GM12878 (cell line): ENCODE measurements at regions not wholly inside any gene's neighbourhood (a gene's known extent, or its start where the extent isn't known, plus 50 kb on each side); places are given as distances from the start of the nearest gene placed in this dataset.

ENCODE experiments used
- ATAC-seq: fragments of 200-7000 bp; cut with Tn5 transposase; 3 replicates; pipeline ENCODE4 v1.9.1; 2020; ENCODE audit warnings: mild to moderate bottlenecking, moderate library complexity
- BruUV-seq: library from RNA; stranded (reverse); fragments of 400-500 nt; replicated peaks from 2 replicates; lab custom pipeline; 2021; lab: Mats Ljungman, UMichigan
- CTCF ChIA-PET: fragments of 300-600 bp; sonication (Branson Sonifier 250); formaldehyde crosslinking; extraction: SDS; loops from one replicate; lab custom pipeline; 2021; ENCODE audit warnings: inconsistent platforms; lab: Yijun Ruan, JAX
- POLR2A ChIA-PET: fragments of 350-600 bp; formaldehyde crosslinking; extraction: SDS; loops from one replicate; lab custom pipeline; 2021; ENCODE audit warnings: inconsistent platforms; lab: Charles Lee
- RAD21 ChIA-PET: fragments of 300-600 bp; sonication (Branson Sonifier 250); formaldehyde crosslinking; loops from one replicate; lab custom pipeline; 2023; ENCODE audit warnings: antibody characterized with exemption; ENCODE audit not compliant: unreplicated experiment; lab: Charles Lee
- SMC1A ChIA-PET: fragments of 300-600 bp; sonication (Branson Sonifier 250); formaldehyde crosslinking; loops from one replicate; lab custom pipeline; 2023; ENCODE audit not compliant: unreplicated experiment, uncharacterized antibody; lab: Charles Lee
- DNase-seq: peaks from one replicate; pipeline ENCODE4 v3.0.0-alpha.2; 2011; ENCODE audit warnings: low read depth, low spot score
- FAIRE-seq: peaks from 3 replicates; lab custom pipeline; 2011; peaks lifted over from hg19 to GRCh38; lab: Jason Lieb, UNC
- H2AFZ ChIP-seq: 2 replicates; pipeline ENCODE4 v1.6.0; 2011; ENCODE audit warnings: low read depth, low read length, control low read depth; ENCODE audit not compliant: control insufficient read depth
- H3K27ac ChIP-seq: 2 replicates; pipeline ENCODE4 v1.5.1; 2011; ENCODE audit warnings: control low read depth; ENCODE audit not compliant: control insufficient read depth, insufficient read depth
- H3K27me3 ChIP-seq, 2 experiments: replicated peaks in 1 of 2; 2 replicates each; pipeline versions ENCODE4 v1.6.0 to v1.6.1; 2011; ENCODE audit warnings: low read length in 1 of 2; ENCODE audit not compliant: control insufficient read depth in 2 of 2, insufficient read depth in 2 of 2
- H3K36me3 ChIP-seq, 2 experiments: 2 replicates each; pipeline ENCODE4 v1.5.1; 2011; ENCODE audit warnings: low read length in 1 of 2; ENCODE audit not compliant: control insufficient read depth in 2 of 2, insufficient read depth in 2 of 2
- H3K4me1 ChIP-seq: 2 replicates; pipeline ENCODE4 v1.6.1; 2011; ENCODE audit warnings: mild to moderate bottlenecking, low read length, moderate library complexity, mixed read lengths; ENCODE audit not compliant: control insufficient read depth, insufficient read depth
- H3K4me2 ChIP-seq: 2 replicates; pipeline ENCODE4 v1.6.0; 2011; ENCODE audit warnings: control low read depth; ENCODE audit not compliant: control insufficient read depth, insufficient read depth
- H3K4me3 ChIP-seq: fragments of 200-600 bp; sonication (generic); 2 replicates; pipeline ENCODE4 v1.5.1; 2016
- H3K79me2 ChIP-seq: 2 replicates; pipeline ENCODE4 v1.6.0; 2011; ENCODE audit warnings: low read length; ENCODE audit not compliant: control insufficient read depth, insufficient read depth
- H3K9ac ChIP-seq: 2 replicates; pipeline ENCODE4 v1.8.0; 2011; ENCODE audit warnings: low read length, control low read depth, mixed read lengths; ENCODE audit not compliant: control insufficient read depth, insufficient read depth
- H3K9me3 ChIP-seq: replicated peaks from 3 replicates; pipeline ENCODE4 v1.5.1; 2011; ENCODE audit warnings: mild to moderate bottlenecking, low read length; ENCODE audit not compliant: control insufficient read depth, insufficient read depth
- H4K20me1 ChIP-seq: 2 replicates; pipeline ENCODE4 v1.6.0; 2011; ENCODE audit not compliant: control insufficient read depth, insufficient read depth
- ATF3 ChIP-seq: IDR thresholded peaks from 2 replicates; pipeline ENCODE4 v1.6.1; 2011; ENCODE audit warnings: low read depth, mild to moderate bottlenecking, low read length, moderate library complexity, borderline replicate concordance; ENCODE audit errors: extremely low read depth
- BHLHE40 ChIP-seq, 2 experiments: fragments of 450-650 bp in 1 of 2; IDR thresholded peaks; 2 replicates each; pipeline ENCODE4 v1.6.1; 2011 to 2017; ENCODE audit warnings: low read depth in 2 of 2, borderline replicate concordance in 1 of 2, improper control_type of control experiment in 1 of 2, low read length in 1 of 2, mild to moderate bottlenecking in 1 of 2
- CUX1 ChIP-seq: IDR thresholded peaks from 2 replicates; pipeline ENCODE4 v1.6.1; 2012; ENCODE audit warnings: improper control_type of control experiment, low read depth, low read length; ENCODE audit not compliant: insufficient replicate concordance
- EED ChIP-seq: sonication (generic); IDR thresholded peaks from 2 replicates; pipeline ENCODE4 v1.6.1; 2016; ENCODE audit warnings: antibody characterized with exemption, low read depth
- FOXM1 ChIP-seq: IDR thresholded peaks from 2 replicates; pipeline ENCODE4 v1.6.1; 2012; ENCODE audit warnings: low read depth, mild to moderate bottlenecking, inconsistent platforms, low read length, moderate library complexity
- IRF3 ChIP-seq: fragments of 450-650 bp; IDR thresholded peaks from 2 replicates; pipeline ENCODE4 v1.6.1; 2014; ENCODE audit warnings: mild to moderate bottlenecking
- KDM1A ChIP-seq: fragments of 200-600 bp; sonication (generic); IDR thresholded peaks from 2 replicates; pipeline ENCODE4 v1.6.1; 2016; ENCODE audit warnings: borderline replicate concordance
- POLR2A ChIP-seq: IDR thresholded peaks from 2 replicates; pipeline ENCODE4 v1.6.1; 2011; ENCODE audit warnings: low read depth, mild to moderate bottlenecking, low read length
- POU2F2 ChIP-seq: IDR thresholded peaks from 3 replicates; pipeline ENCODE4 v1.6.1; 2011; ENCODE audit warnings: low read depth, mild to moderate bottlenecking, low read length, borderline replicate concordance
- RB1 ChIP-seq: fragments of 450-650 bp; formaldehyde crosslinking; IDR thresholded peaks from 2 replicates; pipeline ENCODE4 v1.6.1; 2017; ENCODE audit warnings: mild to moderate bottlenecking, borderline replicate concordance
- SIN3A ChIP-seq: IDR thresholded peaks from 2 replicates; pipeline ENCODE4 v1.6.1; 2012; ENCODE audit warnings: low read depth, low read length, improper control_type of control experiment
- SKIL ChIP-seq: fragments of 450-650 bp; IDR thresholded peaks from 2 replicates; pipeline ENCODE4 v1.6.1; 2017; ENCODE audit warnings: mild to moderate bottlenecking, low read depth, inconsistent platforms; ENCODE audit not compliant: poor library complexity, severe bottlenecking
- SREBF2 ChIP-seq: IDR thresholded peaks from 2 replicates; pipeline ENCODE4 v1.6.1; 2012; ENCODE audit warnings: mild to moderate bottlenecking, low read length
- STAT1 ChIP-seq: fragments of 450-650 bp; conservative IDR thresholded peaks from 2 replicates; pipeline ENCODE4 v1.6.1; 2014; ENCODE audit warnings: antibody characterized with exemption, mild to moderate bottlenecking
- TCF3 ChIP-seq: IDR thresholded peaks from 2 replicates; pipeline ENCODE4 v1.6.1; 2012; ENCODE audit warnings: low read depth, mild to moderate bottlenecking, low read length, borderline replicate concordance; ENCODE audit not compliant: insufficient read depth
- TCF7 ChIP-seq: IDR thresholded peaks from 2 replicates; pipeline ENCODE4 v1.6.1; 2014; ENCODE audit warnings: antibody characterized with exemption, borderline replicate concordance
- ZZZ3 ChIP-seq: IDR thresholded peaks from 2 replicates; pipeline ENCODE4 v1.6.1; 2011; ENCODE audit warnings: low read depth; ENCODE audit not compliant: control insufficient read depth, insufficient read length
- WGBS: methylation state at CpG from one replicate; pipeline ENCODE4 v1.1.6; 2016; ENCODE audit warnings: low lambda C conversion rate; ENCODE audit not compliant: insufficient replicate concordance, insufficient coverage; ENCODE audit errors: missing lambda C conversion rate; 5-methylcytosine and 5-hydroxymethylcytosine counted together
- in situ Hi-C: fragments of 300-500 bp; cut with MboI; formaldehyde crosslinking; loops from 9 replicates; pipeline ENCODE4 v1.14.3; 2018; ENCODE audit warnings: mixed read lengths
- intact Hi-C: fragments of 100-400 bp; cut with micrococcal nuclease; formaldehyde crosslinking; loops from one replicate; pipeline ENCODE4 v1.14.2; 2022; ENCODE audit not compliant: unreplicated experiment

GRCh38 chr2:122075381-122075780, 319.9 kb downstream of the TSN start:
- H3K4me1 ChIP-seq = no peaks in the 10 kb centered on the region
- no peaks in the 10 kb centered on the region for H3K9me3 ChIP-seq
- H3K27ac ChIP-seq = no peak overlapping the region
- in situ Hi-C loops = no loop called here
- FAIRE-seq (no peak), ATAC-seq (no peak), DNase-seq (no peak)
- H3K79me2 ChIP-seq = no peaks in the 10 kb centered on the region
- CTCF ChIA-PET = no interaction called here
- POLR2A ChIA-PET = no interaction called here
- no peaks in the 10 kb centered on the region for H3K27me3 ChIP-seq
- H2AFZ ChIP-seq = no peak overlapping the region
- SMC1A ChIA-PET = no interaction called here
- H3K4me2 ChIP-seq = no peak overlapping the region
- no peaks in the 10 kb centered on the region for H4K20me1 ChIP-seq
- intact Hi-C loops = no loop called here
- no peak overlapping the region for H3K9ac ChIP-seq
- TF ChIP-seq CUX1 (no peak), FOXM1 (no peak), ATF3 (no peak), RB1 (no peak), KDM1A (no peak), TCF7 (no peak), SREBF2 (no peak), EED (no peak), POLR2A (no peak), SIN3A (no peak), IRF3 (no peak), STAT1 (no peak), ZZZ3 (no peak), BHLHE40 (IDR thresholded peaks at IDR 0.05; ENCODE audit: borderline replicate concordance in 1 of 2, low read depth in 2 of 2, low read length in 1 of 2) (no peak), POU2F2 (no peak), TCF3 (no peak), SKIL (no peak)
- TF ChIP-seq, all 136 proteins: peak for 0
- RAD21 ChIA-PET = no interaction called here
- no peaks in the 10 kb centered on the region for H3K36me3 ChIP-seq
- H3K4me3 ChIP-seq = no peak overlapping the region
- BruUV-seq = no TSS peak
- 37% methylated on average over 4 of the region's 4 CpGs for WGBS
